Ovary (tissue), 7 donors: ENCODE measurements at regions not wholly inside any gene's neighbourhood (a gene's known extent, or its start where the extent isn't known, plus 50 kb on each side); places are given as distances from the start of the nearest gene placed in this dataset.
A peak's percentile ranks its signal among the peaks of the same experiment; 100 is the strongest.

Experiments used
- DNase-seq, 5 donors: peaks; one replicate each; pipeline ENCODE4 v3.0.0-alpha.2; 2019 to 2020
- H3K27ac ChIP-seq, 2 donors: fragments of 200-600 bp; one replicate each; pipeline versions ENCODE4 v1.5.1 to v1.8.0; 2019 to 2022
- H3K27me3 ChIP-seq: fragments of 200-600 bp; one replicate; pipeline ENCODE4 v1.8.0; 2022
- H3K36me3 ChIP-seq: fragments of 200-600 bp; sonication (generic); one replicate; pipeline ENCODE4 v1.5.1; 2019
- H3K4me1 ChIP-seq: one replicate; pipeline ENCODE4 v1.8.1; 2013; ENCODE audit warnings: mild to moderate bottlenecking, moderate library complexity; ENCODE audit not compliant: insufficient read depth
- H3K4me3 ChIP-seq: fragments of 200-600 bp; sonication (generic); one replicate; pipeline ENCODE4 v1.5.1; 2017
- H3K9me3 ChIP-seq, 2 donors: fragments of 200-600 bp in 1 of 2; sonication (generic) in 1 of 2; one replicate each; pipeline versions ENCODE4 v1.5.1 to v1.8.1; 2013 to 2019; ENCODE audit warnings: mild to moderate bottlenecking in 1 of 2, moderate library complexity in 1 of 2
- CTCF ChIP-seq, 3 donors: fragments of 450-650 bp in 2 of 3; fragments of 200-600 bp in 1 of 3; IDR thresholded peaks; one replicate each; pipeline versions ENCODE4 v1.5.1 to v1.8.0; 2016 to 2022; ENCODE audit warnings: antibody characterized with exemption in 3 of 3, mild to moderate bottlenecking in 1 of 3
- EP300 ChIP-seq: sonication (generic); formaldehyde crosslinking; IDR thresholded peaks from one replicate; pipeline ENCODE4 v1.6.1; 2017; ENCODE audit warnings: antibody characterized with exemption
- POLR2A ChIP-seq: fragments of 450-650 bp; IDR thresholded peaks from one replicate; pipeline ENCODE4 v1.6.1; 2017; ENCODE audit warnings: antibody characterized with exemption, mild to moderate bottlenecking, moderate library complexity
- WGBS, 3 donors: extraction: QIAGEN DNeasy Blood & Tissue Kit in 1 of 3; methylation state at CpG; one replicate each; pipeline versions ENCODE4 v1.1.5 to v1.1.7; 2013 to 2017; 5-methylcytosine and 5-hydroxymethylcytosine counted together
- intact Hi-C, 4 donors: fragments of 100-400 bp; cut with DNase I; formaldehyde crosslinking; loops; one replicate each; pipeline versions ENCODE4 v1.11.0 to v1.15.1; 2022 to 2023
- donor health status: DM: no; HTN: no; CAD: no; lungs with moderate emphysema.
- donor health status: DM: no; HTN: no; CAD: no.
- donor health status: Bipolar disorder and iron deficiency.
- donor health status: DM: no; HTN: no; CAD: no.
- donor health status: DM: yes; HTN: yes; CAD: no.

- no peak for DNase-seq
- 55 to 68% (median 68%) methylated on average over 1 of the region's 1 CpG for WGBS, 3 donors
- Histone ChIP-seq H3K9me3 (no peaks in the 10 kb centered on the region), H3K4me1 (no peaks in the 10 kb centered on the region), H3K4me3 (no peak overlapping the region), H3K27me3 (no peaks in the 10 kb centered on the region), H3K36me3 (no peaks in the 10 kb centered on the region), H3K27ac (no peak overlapping the region)
- TF ChIP-seq CTCF (IDR thresholded peaks at IDR 0.05) (no peak), EP300 (no peak), POLR2A (no peak)
- intact Hi-C loops: no loop called here
Measured at GRCh38 chr2:191533693-191534180, 144.2 kb upstream of the NABP1 start.

GRCh38 chr2:191537921-191538320 is 140.0 kb upstream of the NABP1 start:
- H3K27ac ChIP-seq: no peak overlapping the region
- no peak overlapping the region for H3K4me3 ChIP-seq
- TF ChIP-seq POLR2A (no peak), CTCF (IDR thresholded peaks at IDR 0.05) (no peak), EP300 (no peak)
- no peaks in the 10 kb centered on the region for H3K27me3 ChIP-seq
- H3K36me3 ChIP-seq: no peaks in the 10 kb centered on the region
- intact Hi-C loops: no loop called here
- no peaks in the 10 kb centered on the region for H3K9me3 ChIP-seq
- H3K4me1 ChIP-seq: no peaks in the 10 kb centered on the region
- WGBS, 3 donors: 82 to 84% (median 84%) methylated on average over 4 of the region's 4 CpGs
- DNase-seq: no peak

- Histone ChIP-seq H3K27ac (no peak overlapping the region), H3K4me1 (no peaks in the 10 kb centered on the region), H3K9me3 (no peaks in the 10 kb centered on the region), H3K27me3 (no peaks in the 10 kb centered on the region), H3K36me3 (no peaks in the 10 kb centered on the region), H3K4me3 (no peak overlapping the region)
- WGBS, 3 donors: 79 to 84% (median 80%) methylated on average over 7 of the region's 7 CpGs
- intact Hi-C loops: no loop called here
- DNase-seq: no peak
- TF ChIP-seq EP300: no peak
- no peak for TF ChIP-seq POLR2A
- TF ChIP-seq CTCF (IDR thresholded peaks at IDR 0.05): no peak
Measured at GRCh38 chr2:191538334-191538903, 139.5 kb upstream of the NABP1 start.

GRCh38 chr2:191539068-191539467 is 138.9 kb upstream of the NABP1 start:
- DNase-seq: no peak
- WGBS, 3 donors: 5 to 13% (median 11%) methylated on average over 2 of the region's 2 CpGs
- Histone ChIP-seq H3K27ac (no peak overlapping the region), H3K27me3 (no peaks in the 10 kb centered on the region), H3K36me3 (no peaks in the 10 kb centered on the region), H3K9me3 (no peaks in the 10 kb centered on the region), H3K4me1 (no peaks in the 10 kb centered on the region), H3K4me3 (no peak overlapping the region)
- intact Hi-C loops: no loop called here
- TF ChIP-seq POLR2A: no peak
- TF ChIP-seq CTCF (IDR thresholded peaks at IDR 0.05): peak in 1 of 3 donors; percentile 18
- TF ChIP-seq EP300: no peak
